Vagina (tissue), 2 donors: ENCODE measurements at regions not wholly inside any gene's neighbourhood (a gene's known extent, or its start where the extent isn't known, plus 50 kb on each side); places are given as distances from the start of the nearest gene placed in this dataset.
"Not testable (repeated sequence)": the region's sequence is repeated elsewhere in the genome, so short reads cannot be mapped to it uniquely, and the experiment has no call there.

Source experiments
- POLR2A ChIP-seq, 2 donors: fragments of 450-650 bp; IDR thresholded peaks; one replicate each; pipeline ENCODE4 v1.6.1; 2017; ENCODE audit warnings: antibody characterized with exemption in 2 of 2, mild to moderate bottlenecking in 2 of 2, moderate library complexity in 2 of 2
- TF ChIP-seq, protein P1 (sequence below), 3 experiments: fragments of 450-650 bp in 2 of 3; fragments of 200-600 bp in 1 of 3; sonication (generic) in 1 of 3; IDR thresholded peaks; one replicate each; pipeline ENCODE4 v1.5.1; 2017 to 2019; ENCODE audit warnings: antibody characterized with exemption in 3 of 3, mild to moderate bottlenecking in 2 of 3, moderate library complexity in 2 of 3

GRCh38 chr4:147259271-147259670 is 221.6 kb upstream of the EDNRA start:
- not testable (repeated sequence) for TF ChIP-seq POLR2A (IDR thresholded peaks at IDR 0.05)
- TF ChIP-seq, protein P1, sequence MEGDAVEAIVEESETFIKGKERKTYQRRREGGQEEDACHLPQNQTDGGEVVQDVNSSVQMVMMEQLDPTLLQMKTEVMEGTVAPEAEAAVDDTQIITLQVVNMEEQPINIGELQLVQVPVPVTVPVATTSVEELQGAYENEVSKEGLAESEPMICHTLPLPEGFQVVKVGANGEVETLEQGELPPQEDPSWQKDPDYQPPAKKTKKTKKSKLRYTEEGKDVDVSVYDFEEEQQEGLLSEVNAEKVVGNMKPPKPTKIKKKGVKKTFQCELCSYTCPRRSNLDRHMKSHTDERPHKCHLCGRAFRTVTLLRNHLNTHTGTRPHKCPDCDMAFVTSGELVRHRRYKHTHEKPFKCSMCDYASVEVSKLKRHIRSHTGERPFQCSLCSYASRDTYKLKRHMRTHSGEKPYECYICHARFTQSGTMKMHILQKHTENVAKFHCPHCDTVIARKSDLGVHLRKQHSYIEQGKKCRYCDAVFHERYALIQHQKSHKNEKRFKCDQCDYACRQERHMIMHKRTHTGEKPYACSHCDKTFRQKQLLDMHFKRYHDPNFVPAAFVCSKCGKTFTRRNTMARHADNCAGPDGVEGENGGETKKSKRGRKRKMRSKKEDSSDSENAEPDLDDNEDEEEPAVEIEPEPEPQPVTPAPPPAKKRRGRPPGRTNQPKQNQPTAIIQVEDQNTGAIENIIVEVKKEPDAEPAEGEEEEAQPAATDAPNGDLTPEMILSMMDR (IDR thresholded peaks at IDR 0.05) = not testable (repeated sequence)
